Stimulated activated CD4-positive, alpha-beta T cell treated with anti-CD3 and anti-CD28 coated beads, TNF-alpha, amount 100 ng/mL, for 24 hours (primary cell): ENCODE measurements at regions not wholly inside any gene's neighbourhood (a gene's known extent, or its start where the extent isn't known, plus 50 kb on each side); places are given as distances from the start of the nearest gene placed in this dataset.

Source experiments
- DNase-seq, 3 experiments: peaks; one replicate each; pipeline ENCODE4 v3.0.0-alpha.2; 2020; ENCODE audit warnings: low read depth in 3 of 3

DNA sequence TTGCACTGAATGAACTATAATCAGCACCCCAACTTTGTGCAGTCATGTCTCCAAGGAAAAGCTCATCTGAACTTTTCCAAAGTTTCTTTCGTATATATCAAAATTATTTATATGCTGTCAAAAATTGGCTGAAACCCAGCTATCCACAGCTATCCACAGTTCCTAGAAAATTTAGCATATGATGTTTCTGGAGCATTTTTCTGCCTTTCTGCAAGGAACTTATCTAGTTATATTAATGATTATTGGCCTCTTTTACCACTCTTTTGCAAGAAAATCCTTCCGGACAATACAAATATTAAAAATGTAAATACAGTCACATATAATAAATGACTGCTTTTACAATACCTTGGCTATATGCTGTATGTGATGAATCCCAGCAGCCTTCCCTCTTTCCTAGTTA is 270.2 kb downstream of the TMEM167A start:
- DNase-seq: no peak

DNA sequence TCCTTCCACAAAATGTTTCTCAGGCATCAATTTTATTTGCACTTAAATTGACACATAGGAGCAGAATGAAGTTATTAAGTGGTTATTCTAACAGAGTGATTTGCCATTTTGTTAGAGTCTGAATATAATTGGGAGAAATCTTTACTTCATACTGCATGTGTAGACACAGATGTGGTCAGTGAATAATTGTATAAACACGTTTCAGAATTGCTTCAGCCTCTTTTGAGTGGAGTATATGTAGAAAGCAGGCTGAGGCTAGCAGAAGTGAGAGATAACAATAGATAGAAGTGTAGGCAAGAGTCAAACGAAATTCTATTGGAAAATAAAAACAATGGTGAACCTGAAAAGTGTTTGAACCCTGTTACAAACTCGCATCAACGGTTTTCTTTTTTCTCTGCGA is 270.7 kb downstream of the TMEM167A start:
- DNase-seq: no peak

DNA sequence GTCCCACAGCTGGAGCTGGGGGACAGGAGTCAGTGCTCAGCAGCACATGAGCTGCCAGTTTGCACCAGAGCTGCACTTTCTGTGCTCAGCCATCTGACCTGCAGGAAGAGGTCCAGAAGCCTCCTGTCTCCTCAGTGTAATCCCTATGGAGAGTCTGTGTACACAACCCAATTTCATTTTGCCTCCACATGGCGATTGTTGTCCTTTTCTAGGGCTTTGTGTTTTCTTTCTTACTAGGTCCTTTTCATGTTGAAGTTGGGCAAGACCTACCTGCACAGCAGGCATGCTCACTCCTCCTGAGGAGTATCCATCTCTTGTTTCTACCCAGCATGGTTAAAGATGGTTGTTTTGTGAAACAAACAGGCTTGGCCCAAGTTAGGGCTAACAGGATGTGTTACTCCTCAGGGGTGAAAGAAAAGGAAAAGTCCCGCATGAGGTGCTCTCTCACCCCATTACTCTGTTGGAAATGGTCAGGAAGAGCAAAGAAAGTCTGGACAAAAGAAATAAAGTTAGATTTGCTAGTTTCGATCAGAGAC is 273.0 kb downstream of the TMEM167A start:
- no peak for DNase-seq

DNA sequence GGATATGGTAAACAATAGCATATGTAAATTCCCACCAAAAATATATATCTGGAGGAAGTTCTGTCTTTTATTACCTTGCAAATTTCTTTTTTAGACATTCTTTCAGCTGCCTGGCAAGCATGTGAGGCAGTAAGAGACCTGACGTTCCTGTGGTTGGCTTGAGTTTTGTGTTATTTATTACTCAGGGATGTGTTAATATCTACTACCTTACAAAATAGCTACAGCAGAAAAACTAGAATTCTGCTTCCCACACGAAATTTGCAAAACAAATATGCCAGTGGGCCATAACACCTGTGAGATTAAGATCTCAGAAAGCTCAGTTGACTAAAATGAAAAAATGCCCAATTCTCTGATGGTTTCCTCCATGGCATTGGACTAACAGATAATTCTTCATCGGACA is 274.2 kb downstream of the TMEM167A start:
- DNase-seq: no peak

DNA sequence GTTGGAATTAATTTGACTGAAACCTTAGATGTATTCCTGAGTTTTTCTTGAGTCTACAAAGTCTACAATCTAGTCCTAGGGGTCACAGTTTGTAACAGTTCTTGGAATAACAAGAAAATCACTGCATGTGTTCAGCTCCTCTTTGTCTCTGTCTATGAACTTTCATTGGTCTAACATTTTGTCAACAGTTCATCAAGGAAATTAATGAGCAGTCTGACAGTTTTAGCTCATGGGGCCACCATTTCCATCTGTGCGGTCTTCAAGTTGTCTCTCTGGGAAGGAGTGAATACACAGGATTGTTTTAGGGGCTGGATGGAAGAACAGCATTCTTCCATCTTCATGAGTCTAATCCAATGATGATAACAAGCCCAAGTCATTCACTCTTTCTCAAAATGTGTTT is 276.4 kb downstream of the TMEM167A start:
- no peak for DNase-seq

DNA sequence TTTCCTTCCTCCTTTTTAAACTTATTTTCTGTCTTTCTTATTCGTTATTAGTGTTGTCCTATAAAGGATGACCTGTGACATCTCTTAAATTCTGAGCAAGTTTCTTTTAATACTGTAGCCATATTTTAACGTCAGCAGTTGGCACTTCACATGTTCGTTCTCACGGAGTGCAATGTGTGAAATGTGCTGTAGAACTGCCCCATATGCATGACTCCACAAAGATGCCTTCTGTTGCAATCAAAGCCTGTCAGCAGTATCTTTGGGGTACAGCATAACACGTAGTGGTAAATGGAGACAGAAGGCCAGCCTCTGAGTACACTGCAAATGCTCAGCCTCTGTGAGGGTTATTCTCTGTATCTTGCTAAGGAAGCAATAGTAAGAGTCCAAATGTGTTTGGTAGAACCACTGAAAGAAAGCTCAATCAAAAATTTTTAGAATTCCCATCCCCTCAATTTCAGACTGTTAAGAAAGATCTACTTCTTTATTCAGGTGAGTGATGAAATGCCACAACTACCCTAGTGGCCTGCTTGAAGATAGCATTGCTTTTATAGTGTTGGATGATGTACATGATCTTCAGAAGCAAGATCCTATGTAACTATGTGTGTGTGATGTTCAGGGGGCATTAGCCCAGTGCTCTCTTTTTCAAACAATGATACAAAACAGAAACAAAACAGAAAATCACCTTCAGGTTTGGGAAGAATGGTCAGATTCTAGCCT is 277.7 kb downstream of the TMEM167A start:
- DNase-seq: no peak

DNA sequence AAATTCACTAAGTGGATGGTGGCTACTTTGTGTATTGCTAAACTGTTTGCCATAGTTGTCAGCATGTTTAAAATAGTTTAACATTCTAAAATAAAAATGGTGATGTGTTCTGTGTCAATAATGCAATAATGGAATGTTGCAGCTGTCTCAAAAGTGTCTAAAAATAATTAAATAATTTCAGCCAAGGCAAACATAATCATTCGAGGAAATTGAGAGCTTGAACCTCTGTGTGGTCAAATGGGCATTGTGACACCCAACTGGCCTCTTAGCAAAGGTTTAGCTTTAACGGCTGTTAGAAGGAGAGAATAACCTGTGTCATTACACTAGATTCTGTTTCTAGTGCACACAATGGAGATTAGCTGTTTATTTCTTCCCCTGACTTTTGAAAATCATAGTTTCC is 278.5 kb downstream of the TMEM167A start:
- DNase-seq: no peak

DNA sequence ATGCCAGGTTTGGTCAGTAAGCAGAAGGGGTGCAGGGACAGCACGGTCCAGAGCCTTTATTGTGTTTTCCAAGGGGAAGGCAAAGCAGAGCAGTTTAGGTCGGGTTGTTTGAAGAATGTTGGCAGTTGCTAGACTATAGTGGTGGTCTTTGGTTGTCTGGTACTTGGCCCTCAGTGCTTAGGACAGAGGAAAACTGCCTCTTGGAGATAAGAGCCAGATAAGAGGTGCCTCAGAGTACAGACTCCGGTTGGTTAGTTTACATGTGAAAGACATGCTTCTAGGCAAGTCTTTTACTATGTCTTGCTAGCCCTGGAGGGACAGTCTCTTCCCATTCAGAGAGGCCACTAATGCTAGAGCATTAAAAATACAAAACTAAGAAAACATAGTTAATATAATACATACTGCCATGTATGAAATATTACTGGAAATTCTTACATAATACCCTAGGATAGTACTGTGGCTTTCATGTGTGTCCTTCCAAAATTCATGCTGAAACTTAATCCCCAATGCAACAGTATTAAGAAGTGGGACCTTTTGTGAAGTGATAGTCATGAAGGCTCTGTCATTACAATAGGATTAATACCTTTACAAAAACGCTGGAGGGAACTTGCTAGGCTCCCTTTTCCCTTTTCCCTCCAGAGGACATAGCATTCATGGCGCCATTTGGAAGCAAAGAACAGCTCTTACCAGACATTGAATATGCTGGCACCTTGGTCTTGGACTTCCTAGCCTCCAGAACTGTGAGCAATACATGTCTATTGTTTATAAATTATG is 280.4 kb downstream of the TMEM167A start:
- DNase-seq: no peak

DNA sequence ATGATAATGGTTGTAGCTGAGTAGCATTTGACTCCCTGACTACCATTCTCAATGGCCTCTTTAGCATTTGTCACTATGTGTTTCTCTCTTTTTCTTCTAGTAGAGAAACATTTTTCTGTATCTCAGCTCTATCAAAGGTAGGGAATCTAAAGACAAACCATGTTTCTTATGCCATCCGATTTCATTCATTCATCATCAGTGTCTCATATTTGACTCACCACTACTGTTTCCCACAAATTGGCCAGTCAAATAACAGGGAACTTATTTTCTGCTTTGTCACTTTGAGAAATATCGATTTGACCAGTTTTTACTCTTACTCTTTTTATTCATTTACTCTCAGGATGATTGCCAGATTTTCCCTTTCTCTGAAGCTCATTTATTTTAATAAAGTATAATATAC is 282.3 kb downstream of the TMEM167A start:
- no peak for DNase-seq

DNA sequence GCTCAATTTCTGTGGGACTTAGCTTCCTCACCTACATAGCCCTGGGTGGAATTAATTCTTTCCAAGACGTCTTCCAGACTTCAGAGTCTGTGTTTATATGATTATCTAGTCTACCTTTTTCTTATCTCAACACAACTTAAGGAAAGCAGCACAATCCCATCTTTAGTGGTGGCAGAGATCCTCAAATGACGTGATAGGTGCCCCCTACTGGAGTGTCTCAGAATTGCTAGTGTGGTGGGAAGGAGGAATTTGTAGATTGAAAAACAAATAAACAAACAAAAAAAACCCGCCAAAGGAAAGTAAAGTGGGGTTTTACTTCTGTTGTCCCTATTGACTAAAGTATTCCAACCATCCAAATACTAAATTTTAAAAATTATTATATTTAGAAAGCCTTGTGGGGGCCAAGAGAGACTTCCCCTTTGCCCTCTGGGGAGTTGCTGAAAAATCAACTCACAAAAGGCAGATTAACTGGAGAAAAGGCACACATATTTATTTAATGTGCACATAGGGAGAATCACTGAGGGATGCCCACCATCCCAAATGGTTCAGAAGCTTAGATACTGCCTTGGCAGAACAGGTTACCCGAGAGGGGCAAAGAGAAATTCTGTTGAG is 283.3 kb downstream of the TMEM167A start:
- peak; percentile 7 to 9 (median 9) for DNase-seq

DNA sequence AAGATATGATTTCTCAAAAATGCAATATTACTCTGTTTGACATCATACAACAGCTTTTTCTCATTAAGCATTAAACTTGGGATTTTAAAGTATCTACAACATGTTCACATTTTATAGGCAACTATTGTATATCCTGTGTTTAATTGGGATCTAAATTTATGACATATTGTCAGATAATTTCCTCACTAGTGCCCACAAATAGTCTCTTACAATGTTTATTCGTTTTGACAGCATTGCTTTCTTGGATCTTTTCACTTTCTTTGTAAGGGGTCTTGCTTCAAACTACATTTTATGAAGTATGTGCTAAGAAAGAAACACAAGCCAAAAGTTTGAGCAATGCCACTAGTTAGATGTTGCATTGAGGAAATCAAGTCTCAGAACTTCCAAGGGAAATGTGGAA is 285.1 kb downstream of the TMEM167A start:
- no peak for DNase-seq

DNA sequence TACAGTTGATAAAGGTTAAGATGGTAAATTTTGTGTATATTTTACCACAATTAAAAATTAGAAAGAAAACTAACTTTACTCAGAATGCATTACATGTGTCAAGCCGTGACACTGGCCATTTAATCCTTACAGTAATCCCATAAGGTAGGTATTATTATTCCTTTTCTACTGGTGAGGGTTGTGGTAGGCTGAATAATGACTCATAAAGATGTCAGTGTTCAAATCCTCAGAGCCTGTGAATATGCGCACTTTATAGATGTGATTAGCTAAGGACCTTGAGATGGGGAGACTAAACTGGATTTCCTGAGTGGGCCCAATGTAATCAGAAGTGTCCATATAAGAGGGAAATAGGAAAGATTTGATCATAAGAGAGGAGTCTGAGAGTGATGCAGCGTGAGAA is 288.1 kb downstream of the TMEM167A start:
- no peak for DNase-seq

DNA sequence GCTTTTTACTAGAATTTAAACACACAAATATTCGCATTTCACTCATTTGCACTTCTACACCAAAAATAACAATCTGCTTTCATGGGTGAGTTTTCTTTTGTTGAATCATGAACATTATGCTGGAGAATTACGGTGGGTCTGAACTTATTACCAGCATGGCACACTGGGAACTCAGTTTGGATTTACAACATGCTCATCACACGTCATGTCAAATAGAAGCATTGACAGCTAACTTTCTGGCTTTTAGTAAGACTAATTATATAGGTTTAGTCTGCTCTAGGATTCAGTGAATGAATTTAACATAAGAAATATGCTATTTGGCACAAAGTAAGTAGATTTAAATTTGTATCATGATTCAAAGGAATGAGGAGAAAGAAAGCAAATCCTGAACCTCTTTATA is 290.4 kb downstream of the TMEM167A start:
- DNase-seq: no peak

DNA sequence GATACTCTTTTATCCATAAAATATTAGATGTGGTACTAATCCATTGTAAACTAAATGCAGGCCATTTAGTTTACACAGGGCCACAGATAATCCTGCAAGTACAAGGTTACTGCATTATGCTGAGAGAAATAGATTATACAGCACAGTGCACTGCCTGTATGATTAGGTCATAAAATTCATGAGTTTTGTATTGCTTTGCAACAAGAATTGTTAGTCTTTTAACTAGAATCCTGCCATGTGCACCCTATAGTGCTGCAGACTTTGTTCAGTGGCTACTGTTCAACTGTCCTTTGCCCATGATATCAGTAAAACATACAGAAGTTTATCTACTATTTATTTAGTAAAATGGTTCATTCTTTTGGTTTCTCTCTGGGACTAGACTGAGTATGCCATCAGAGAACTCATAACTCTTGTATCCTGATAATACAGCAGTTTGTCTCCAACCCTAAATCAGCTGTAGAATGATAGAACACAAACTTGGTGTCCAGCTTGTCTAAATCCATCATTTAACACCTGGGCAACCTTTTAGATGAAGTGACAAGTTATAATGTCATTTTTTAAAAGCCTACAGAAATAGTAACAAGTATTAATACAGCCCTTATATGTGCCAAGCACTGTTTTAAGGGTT is 291.2 kb downstream of the TMEM167A start:
- DNase-seq: no peak

DNA sequence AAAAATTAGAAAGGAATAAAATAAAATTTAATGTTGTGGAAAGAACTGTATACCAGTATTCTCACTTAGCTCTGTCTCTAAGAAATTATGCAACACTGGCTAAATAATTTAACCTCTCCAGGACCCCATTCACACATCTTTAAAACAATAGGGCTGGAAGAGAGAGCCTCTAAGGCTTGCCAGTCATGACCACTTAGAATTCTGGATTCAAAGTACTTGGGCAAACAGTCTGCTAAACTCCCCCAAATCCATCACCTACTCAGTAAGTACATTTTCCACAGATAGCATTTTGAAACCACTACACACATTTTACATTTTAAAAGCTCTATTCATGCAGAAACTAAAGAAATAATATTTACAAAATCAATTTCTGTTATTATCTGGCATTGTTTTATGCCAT is 291.7 kb downstream of the TMEM167A start:
- no peak for DNase-seq

DNA sequence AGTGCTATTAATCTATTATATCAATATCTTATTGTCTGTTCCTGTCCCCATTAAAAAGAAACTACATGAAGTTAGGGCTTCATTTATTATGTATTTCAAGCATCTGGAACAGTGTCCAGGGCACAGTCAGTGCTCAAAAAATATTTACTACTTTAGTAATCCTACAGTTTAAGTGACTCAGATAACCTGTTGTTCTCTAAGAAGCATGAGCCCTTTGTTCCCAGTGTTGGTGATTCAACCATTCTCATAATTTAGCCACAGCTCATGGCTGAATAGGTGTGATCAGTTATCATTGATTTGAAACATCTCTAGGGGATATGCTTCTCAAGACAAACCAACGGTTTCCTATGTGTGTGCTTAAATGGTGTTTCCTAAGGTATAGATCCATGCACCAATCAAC is 292.7 kb downstream of the TMEM167A start:
- no peak for DNase-seq

DNA sequence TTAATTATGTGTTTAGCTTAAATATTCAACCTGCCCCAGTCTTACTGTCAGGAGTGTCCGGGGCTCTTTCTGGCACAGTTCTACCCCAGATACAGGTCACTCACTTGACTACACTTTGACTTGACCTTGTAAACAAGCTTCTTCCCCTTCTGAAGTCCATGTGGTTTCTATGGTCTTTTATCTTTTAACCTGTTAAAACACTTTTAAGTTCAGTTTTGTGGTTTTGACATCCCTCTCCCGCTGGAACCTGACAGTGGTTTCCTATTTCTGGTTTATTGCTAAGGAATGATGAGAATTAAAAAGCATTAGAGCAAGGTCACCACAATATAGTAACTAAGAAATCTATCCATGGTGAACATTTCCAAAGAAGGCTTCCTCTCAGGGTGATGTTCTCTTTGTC is 300.1 kb downstream of the TMEM167A start:
- DNase-seq: no peak

DNA sequence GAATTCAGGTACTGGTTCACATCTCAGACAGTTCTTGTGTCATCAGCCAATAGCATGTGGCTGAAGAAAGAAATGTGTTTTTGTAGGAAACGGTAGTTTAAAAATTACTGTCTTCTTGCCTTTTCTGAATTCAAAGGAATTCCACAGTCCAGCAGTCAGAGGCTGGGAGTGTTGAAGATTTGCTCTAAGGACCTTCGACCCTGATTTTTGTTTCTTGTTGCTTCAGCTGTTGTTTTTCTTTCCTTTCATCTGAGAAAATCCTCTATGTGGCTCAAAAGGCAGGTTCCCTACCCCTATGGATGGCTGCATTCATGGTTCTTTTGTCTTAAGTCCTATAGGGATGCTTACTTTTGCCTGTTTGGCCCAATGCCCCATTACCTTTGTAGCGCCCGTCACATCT is 304.9 kb downstream of the TMEM167A start:
- DNase-seq: no peak

DNA sequence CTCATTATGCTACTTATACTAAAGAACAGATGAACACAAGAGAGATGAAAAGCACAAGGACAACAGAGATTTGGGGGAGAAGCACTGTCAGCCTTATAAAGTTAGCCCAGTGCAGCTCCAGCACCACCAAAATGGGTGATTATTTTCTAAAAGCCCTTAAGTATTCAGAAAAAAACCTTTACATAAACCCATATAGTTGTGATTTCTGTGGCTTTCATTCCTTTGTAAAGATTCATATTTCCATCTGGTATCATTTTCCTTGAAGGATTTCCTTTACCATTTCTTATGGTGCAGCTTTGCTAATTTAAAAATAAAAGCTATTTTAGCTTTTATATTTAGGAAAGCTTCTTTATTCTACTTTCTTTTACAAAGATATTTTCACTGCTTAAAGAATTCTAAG is 311.0 kb downstream of the TMEM167A start:
- DNase-seq: no peak

DNA sequence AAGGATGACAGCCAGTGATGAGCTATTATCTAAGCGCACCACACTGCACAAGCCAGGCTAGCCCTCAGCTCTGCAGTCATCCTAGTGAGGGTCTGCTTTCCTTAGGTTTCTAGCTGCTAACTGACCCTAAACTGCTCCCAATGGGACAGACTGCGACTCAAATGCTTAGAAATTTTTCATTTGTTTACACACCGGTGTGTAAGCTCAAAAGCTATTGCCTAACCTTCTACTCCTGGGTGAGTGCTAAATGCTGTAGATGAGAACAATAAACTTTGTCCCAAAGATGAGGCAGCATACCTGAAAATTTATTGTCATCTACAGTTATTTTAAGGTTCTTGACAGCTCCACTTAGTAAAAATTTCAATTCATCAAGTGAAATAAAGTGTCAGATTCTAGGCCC is 311.4 kb downstream of the TMEM167A start:
- DNase-seq: no peak

DNA sequence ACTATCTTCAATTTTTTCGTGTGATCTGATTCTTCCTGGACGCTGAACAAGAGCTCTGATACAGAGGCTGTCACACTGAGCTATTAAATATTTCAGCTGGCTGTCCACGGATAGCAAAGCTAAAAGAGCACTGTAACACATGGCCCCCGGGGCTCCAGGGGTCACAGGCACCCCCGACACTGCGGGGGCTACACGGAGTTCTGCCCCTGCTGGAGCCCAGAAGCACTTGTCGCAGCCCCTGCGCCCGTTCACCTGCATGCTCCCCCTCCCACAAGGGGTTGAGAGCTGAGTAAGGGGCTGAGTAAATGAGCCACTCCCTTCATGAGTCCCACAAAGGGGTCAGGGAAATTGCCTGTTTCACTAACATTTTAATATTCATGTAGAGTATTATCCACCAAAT is 316.3 kb downstream of the TMEM167A start:
- DNase-seq: no peak

DNA sequence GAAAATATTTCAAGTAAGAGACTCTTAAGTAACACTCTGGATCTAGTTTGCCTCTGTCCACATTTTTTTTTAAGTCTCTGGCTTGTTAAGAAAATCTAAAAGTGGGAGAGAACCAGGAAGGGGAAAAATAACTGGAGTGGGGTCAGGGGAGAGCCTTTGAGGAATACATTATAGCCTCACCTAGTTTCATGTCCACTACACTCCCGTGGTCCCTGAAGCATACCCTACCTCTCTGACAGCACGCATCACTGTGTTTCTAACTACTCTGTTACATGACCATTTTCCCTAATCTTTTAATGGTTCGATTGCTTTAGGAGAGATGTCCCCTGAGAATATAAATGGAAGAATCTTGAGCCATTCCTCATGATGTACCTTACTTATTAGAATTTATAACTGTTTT is 318.3 kb downstream of the TMEM167A start:
- no peak for DNase-seq
